Stimulated activated CD8-positive, alpha-beta memory T cell treated with anti-CD3 and anti-CD28 coated beads, Interleukin-12 subunit alpha, Interleukin-12 subunit beta, amount 100 ng/mL, for 1 hour (primary cell): ENCODE measurements at regions not wholly inside any gene's neighbourhood (a gene's known extent, or its start where the extent isn't known, plus 50 kb on each side); places are given as distances from the start of the nearest gene placed in this dataset.
"Not testable (repeated sequence)": the region's sequence is repeated elsewhere in the genome, so short reads cannot be mapped to it uniquely, and the experiment has no call there.

Source experiments
- DNase-seq: peaks from one replicate; pipeline ENCODE4 v3.0.0-alpha.2; 2020; ENCODE audit warnings: low read depth

- DNase-seq, result no peak
Observed at GRCh38 chr13:91219201-91219600, 128.3 kb upstream of the MIR17HG start.

- no peak for DNase-seq
Observed at GRCh38 chr13:91220872-91221271, 126.6 kb upstream of the MIR17HG start.

- no peak for DNase-seq
Observed at GRCh38 chr13:91228108-91228507, 119.4 kb upstream of the MIR17HG start.

GRCh38 chr13:91228940-91229339, 118.5 kb upstream of the MIR17HG start:
- no peak for DNase-seq

- no peak for DNase-seq
Observed at GRCh38 chr13:91232716-91233115, 114.8 kb upstream of the MIR17HG start.

- no peak for DNase-seq
Observed at GRCh38 chr13:91233291-91233690, 114.2 kb upstream of the MIR17HG start.

GRCh38 chr13:91236182-91236581, 111.3 kb upstream of the MIR17HG start:
- DNase-seq, result no peak

- no peak for DNase-seq
Observed at GRCh38 chr13:91236921-91237320, 110.6 kb upstream of the MIR17HG start.

GRCh38 chr13:91238036-91238435, 109.5 kb upstream of the MIR17HG start:
- DNase-seq, result no peak

GRCh38 chr13:91240341-91240740, 107.1 kb upstream of the MIR17HG start:
- DNase-seq, result no peak

- no peak for DNase-seq
Observed at GRCh38 chr13:91241221-91241933, 106.1 kb upstream of the MIR17HG start.

GRCh38 chr13:91242652-91243051, 104.8 kb upstream of the MIR17HG start:
- no peak for DNase-seq

GRCh38 chr13:91245288-91245687, 102.2 kb upstream of the MIR17HG start:
- DNase-seq, result no peak

GRCh38 chr13:91247768-91248167, 99.7 kb upstream of the MIR17HG start:
- DNase-seq, result no peak

GRCh38 chr13:91248249-91248648, 99.2 kb upstream of the MIR17HG start:
- DNase-seq, result no peak

- DNase-seq, result no peak
Observed at GRCh38 chr13:91249370-91249769, 98.1 kb upstream of the MIR17HG start.

GRCh38 chr13:91249861-91250260, 97.6 kb upstream of the MIR17HG start:
- no peak for DNase-seq

- DNase-seq, result not testable (repeated sequence)
Observed at GRCh38 chr13:91251573-91251972, 95.9 kb upstream of the MIR17HG start.

- DNase-seq, result no peak
Observed at GRCh38 chr13:91264484-91264883, 83.0 kb upstream of the MIR17HG start.

- DNase-seq, result no peak
Observed at GRCh38 chr13:91269237-91269636, 78.2 kb upstream of the MIR17HG start.

- no peak for DNase-seq
Observed at GRCh38 chr13:91270031-91270430, 77.5 kb upstream of the MIR17HG start.

- DNase-seq, result no peak
Observed at GRCh38 chr13:91272235-91272777, 75.2 kb upstream of the MIR17HG start.

- DNase-seq, result no peak
Observed at GRCh38 chr13:91273675-91274074, 73.8 kb upstream of the MIR17HG start.

- DNase-seq, result no peak
Observed at GRCh38 chr13:91277013-91277676, 70.3 kb upstream of the MIR17HG start.
